ENCODE measurements at regions not wholly inside any gene's neighbourhood (a gene's known extent, or its start where the extent isn't known, plus 50 kb on each side); places are given as distances from the start of the nearest gene placed in this dataset.

GRCh38 chr3:124178531-124178930 is 186.6 kb upstream of the ROPN1 start:
- peak; percentile 7 for DNase-seq (ENCODE audit: low read depth)

GRCh38 chr3:124200407-124200806 is 208.5 kb upstream of the ROPN1 start:
- DNase-seq (ENCODE audit: low read depth): no peak

- no peak for DNase-seq (ENCODE audit: low read depth)
Measured at GRCh38 chr3:124201226-124201625, 209.3 kb upstream of the ROPN1 start.

- DNase-seq (ENCODE audit: low read depth): no peak
Measured at GRCh38 chr3:124201786-124202185, 209.9 kb upstream of the ROPN1 start.

GRCh38 chr3:124202754-124203153 is 210.8 kb upstream of the ROPN1 start:
- no peak for DNase-seq (ENCODE audit: low read depth)

- DNase-seq (ENCODE audit: low read depth): no peak
Measured at GRCh38 chr3:124203292-124203691, 211.4 kb upstream of the ROPN1 start.

GRCh38 chr3:124206225-124207055 is 214.5 kb upstream of the ROPN1 start:
- DNase-seq (ENCODE audit: low read depth): no peak

- no peak for DNase-seq (ENCODE audit: low read depth)
Measured at GRCh38 chr3:124207077-124207476, 215.2 kb upstream of the ROPN1 start.

- DNase-seq (ENCODE audit: low read depth): no peak
Measured at GRCh38 chr3:124207873-124208485, 216.1 kb upstream of the ROPN1 start.

- DNase-seq (ENCODE audit: low read depth): no peak
Measured at GRCh38 chr3:124209426-124209825, 217.5 kb upstream of the ROPN1 start.

- DNase-seq (ENCODE audit: low read depth): no peak
Measured at GRCh38 chr3:124210899-124211298, 219.0 kb upstream of the ROPN1 start.

GRCh38 chr3:124213641-124214040 is 221.7 kb upstream of the ROPN1 start:
- no peak for DNase-seq (ENCODE audit: low read depth)

- peak; percentile 69 for DNase-seq (ENCODE audit: low read depth)
Measured at GRCh38 chr3:124217542-124217941, 225.6 kb upstream of the ROPN1 start.

GRCh38 chr3:124221422-124221821 is 229.5 kb upstream of the ROPN1 start:
- DNase-seq (ENCODE audit: low read depth): peak; percentile 16

GRCh38 chr3:124223853-124224252 is 231.9 kb upstream of the ROPN1 start:
- DNase-seq (ENCODE audit: low read depth): no peak

GRCh38 chr3:124227150-124227630 is 235.3 kb upstream of the ROPN1 start:
- no peak for DNase-seq (ENCODE audit: low read depth)

- no peak for DNase-seq (ENCODE audit: low read depth)
Measured at GRCh38 chr3:124229420-124229819, 237.5 kb upstream of the ROPN1 start.

- DNase-seq (ENCODE audit: low read depth): no peak
Measured at GRCh38 chr3:124229836-124230235, 237.9 kb upstream of the ROPN1 start.

GRCh38 chr3:124230432-124230831 is 238.5 kb upstream of the ROPN1 start:
- DNase-seq (ENCODE audit: low read depth): no peak

GRCh38 chr3:124230998-124231397 is 239.1 kb upstream of the ROPN1 start:
- no peak for DNase-seq (ENCODE audit: low read depth)

GRCh38 chr3:124234852-124235252 is 242.9 kb upstream of the ROPN1 start:
- DNase-seq (ENCODE audit: low read depth): no peak

GRCh38 chr3:124235446-124235845 is 243.5 kb upstream of the ROPN1 start:
- no peak for DNase-seq (ENCODE audit: low read depth)

GRCh38 chr3:124243177-124243859 is 251.4 kb upstream of the ROPN1 start:
- DNase-seq (ENCODE audit: low read depth): no peak
